ENCODE measurements at regions not wholly inside any gene's neighbourhood (a gene's known extent, or its start where the extent isn't known, plus 50 kb on each side); places are given as distances from the start of the nearest gene placed in this dataset.
"Not testable (repeated sequence)": the region's sequence is repeated elsewhere in the genome, so short reads cannot be mapped to it uniquely, and the experiment has no call there.

DNA sequence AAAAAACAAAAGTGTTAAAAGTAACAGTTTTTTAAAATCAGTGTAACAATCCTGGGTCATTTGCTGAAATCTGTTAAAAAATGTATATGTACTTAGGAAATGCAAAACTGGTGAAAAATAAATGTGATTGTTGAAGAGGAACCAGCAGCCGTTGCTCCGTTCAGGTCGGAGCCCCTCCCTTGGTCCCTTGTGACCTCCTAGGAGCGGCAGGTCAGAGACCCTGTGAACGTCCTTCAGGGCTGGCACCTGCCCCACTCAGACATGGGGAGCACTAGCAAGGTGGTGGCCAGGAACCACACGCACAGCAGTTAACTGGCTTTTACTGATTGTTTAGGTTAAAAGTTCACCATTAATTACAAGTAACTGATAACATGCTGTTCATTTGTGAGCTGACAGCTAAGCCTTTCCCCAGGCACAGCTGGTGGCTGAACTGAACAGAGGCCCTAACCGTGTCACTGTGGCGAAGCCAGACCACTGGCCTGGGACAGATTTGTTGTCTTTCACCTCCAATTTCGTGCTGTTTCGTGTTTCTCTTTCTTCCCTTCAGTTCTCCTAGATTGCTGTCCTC lies 159.2 kb upstream of the ALKAL2 start:
- DNase-seq (no peak), ATAC-seq (no peak)

DNA sequence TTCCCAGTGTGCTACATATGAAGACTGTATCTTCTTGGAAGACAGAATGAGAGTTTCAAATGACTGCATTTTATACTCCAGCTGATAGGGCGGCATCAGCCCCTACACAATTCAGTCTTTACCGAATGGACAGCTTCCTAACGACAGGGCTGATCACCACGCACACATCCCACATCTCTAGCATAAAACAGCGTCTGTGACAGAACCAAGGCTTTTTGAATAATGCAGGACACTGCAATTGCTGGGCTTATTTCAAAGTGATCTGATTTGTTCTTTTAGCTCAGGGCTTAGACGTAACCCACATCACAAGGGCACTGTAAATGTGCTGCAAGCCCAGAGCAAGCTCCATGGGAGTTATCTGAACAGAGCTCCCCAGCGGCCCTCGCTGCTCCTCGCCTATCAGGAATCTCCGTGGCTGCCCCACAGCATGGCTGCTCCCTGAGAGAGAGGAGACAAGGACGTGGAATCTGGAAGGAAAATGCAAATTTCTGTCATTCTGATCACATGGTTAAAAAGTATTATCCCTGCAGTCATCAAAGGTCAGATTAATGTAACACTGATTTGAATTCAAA lies 158.5 kb upstream of the ALKAL2 start:
- ATAC-seq (no peak), DNase-seq (no peak)

GRCh38 chr2:445896-446295 lies 158.0 kb upstream of the ALKAL2 start:
- DNase-seq (no peak), ATAC-seq (no peak)

- ATAC-seq, result peak; percentile 22
- DNase-seq, result no peak
Observed at GRCh38 chr2:444937-445884, 157.3 kb upstream of the ALKAL2 start.

DNA sequence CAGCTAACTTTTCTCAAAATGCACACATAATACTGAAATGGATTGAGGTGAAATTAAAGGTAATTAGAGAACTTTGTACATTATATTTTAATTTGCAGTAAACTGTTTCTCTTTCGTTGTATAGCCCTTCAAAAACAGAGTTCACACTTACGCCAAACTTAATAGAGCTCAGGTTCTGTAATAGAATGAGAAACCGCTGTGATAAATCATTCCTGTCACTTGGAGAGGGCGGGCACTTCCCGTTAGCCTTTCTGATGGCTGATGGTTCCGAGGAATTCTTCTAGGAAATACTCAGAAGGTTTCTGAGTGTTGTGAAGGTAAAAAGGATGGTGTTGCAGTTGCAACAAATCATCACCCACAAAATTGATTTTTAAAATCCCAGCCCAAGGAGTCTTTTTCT lies 155.8 kb upstream of the ALKAL2 start:
- ATAC-seq (no peak), DNase-seq (no peak)

DNA sequence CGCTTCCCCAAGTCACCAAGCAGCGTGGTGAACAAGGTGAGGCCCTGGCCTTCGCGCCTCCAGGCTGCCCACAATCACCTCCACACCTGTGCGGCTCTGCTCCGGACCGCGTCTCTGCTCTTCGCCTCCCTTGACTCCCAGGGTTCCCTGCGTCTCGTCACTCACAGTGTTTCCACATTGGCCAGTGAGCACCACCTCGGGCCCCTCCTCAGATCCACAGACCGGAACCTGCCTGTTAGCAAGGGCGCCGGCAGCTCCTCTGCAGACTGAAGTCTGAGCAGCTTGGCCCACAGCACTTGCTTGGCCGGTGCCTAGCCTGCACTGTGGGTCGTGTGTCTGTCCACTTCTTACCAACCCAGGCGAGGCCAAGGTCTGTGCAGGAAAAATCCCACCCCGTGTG lies 155.3 kb upstream of the ALKAL2 start:
- ATAC-seq (no peak), DNase-seq (no peak)

DNA sequence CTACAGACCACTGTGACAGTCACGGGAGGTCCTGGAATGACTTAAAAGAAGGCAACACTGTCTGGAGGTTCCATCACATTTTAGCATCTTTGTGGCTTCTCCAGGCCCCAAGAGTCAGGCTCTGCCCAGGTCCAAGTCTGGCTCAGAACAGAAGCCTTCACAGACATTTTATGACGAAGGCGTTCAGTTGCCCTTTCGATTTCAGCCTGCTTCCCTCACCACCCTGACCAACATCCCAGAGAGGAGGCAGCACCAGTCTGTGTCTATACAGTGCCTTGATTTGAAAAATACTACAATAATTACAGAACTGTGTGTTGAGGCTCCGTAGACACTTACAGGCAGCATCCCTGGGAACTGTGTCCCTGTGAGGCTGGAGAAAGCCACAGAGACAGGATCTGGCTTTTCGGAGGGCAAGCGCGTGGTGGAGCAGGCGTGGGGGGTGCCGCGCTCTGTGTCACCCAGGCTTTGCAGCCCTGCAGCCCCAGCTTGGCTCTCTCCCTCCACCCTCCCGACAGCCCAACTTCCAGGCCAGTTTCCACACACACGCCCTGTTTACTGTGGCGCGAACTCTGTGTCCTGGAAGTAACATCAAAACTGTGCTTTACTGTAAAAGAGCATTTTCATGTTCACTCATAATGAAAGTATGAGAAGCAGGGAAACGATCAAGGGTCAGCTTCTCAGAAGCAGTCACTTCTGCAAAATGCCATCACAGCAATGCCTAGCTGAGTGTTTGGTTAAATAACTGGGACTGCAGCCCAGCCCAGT lies 153.5 kb upstream of the ALKAL2 start:
- DNase-seq, result no peak
- no peak for ATAC-seq

GRCh38 chr2:440403-440740 lies 152.5 kb upstream of the ALKAL2 start:
- ATAC-seq (no peak), DNase-seq (no peak)

GRCh38 chr2:439556-440402 lies 151.9 kb upstream of the ALKAL2 start:
- no peak for DNase-seq
- no peak for ATAC-seq

DNA sequence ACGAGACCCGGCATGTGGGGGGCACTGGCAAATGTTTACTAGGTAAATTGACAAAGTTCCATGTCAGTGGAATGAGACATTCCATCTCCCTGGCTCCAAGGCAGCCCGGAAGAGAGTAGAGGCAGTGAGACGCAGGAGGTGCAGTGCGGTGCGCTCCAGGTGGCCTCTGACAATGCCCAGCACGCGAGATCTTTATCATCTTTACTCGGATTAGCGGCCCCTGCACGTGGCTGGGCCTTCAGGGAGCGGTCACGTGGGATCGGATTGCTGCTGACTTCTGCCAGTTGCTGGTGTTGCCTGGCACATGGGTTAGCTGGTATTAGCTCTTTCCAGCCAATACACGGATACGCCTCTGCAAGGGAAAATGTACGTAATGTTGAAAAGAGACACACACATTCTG lies 151.2 kb upstream of the ALKAL2 start:
- DNase-seq, result no peak

DNA sequence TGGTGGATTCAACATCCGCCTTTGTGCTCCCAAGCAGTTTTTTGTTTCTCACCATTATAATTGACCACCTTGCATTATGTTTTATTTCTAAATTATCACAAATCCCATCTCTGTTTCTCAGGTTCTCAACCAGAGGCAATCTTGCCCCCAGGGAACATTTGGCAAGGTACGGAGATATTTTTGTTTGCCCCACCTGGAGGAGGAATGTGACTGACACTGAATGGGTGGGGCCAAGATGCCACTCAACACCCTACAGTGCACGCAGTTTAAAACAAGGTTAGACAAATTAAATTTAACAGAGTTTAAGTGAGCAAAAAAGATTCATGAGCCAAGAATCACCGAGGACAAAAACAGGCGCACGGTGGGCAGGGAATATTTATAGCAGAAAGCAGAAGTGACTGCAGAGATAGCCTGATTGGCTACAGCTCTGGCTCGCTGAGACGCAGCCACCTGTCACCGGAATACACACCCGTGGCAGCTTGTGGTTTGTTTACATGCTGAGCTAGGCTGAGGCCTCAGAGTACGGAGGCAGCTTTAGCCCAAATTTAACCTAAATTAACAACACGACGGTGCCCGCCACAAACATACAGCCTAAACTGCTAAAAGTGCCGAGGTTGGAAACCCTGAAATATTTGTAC lies 150.0 kb upstream of the ALKAL2 start:
- DNase-seq (peak; percentile 42), ATAC-seq (peak; percentile 89)

More for the DNA sequence above, 151.2 kb upstream of the ALKAL2 start:
- ATAC-seq, result no peak

- no peak for DNase-seq
- no peak for ATAC-seq
Observed at GRCh38 chr2:437180-437579, 149.3 kb upstream of the ALKAL2 start.

DNA sequence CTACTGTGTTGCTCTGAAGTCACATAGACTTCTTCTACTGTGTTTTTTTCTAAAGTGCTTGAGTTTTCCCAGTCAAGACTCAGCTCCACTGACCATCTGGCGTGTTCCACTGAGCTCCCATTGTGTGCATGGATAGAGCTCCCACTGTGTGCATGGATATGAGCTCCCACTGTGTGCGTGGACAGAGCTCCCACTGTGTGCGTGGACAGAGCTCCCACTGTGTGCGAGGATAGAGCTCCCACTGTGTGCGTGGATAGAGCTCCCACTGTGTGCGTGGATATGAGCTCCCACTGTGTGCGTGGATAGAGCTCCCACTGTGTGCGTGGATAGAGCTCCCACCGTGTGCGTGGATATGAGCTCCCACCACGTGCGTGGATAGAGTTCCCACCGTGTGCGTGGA lies 148.3 kb upstream of the ALKAL2 start:
- ATAC-seq, result no peak
- no peak for DNase-seq

- DNase-seq (no peak), ATAC-seq (no peak)
Observed at GRCh38 chr2:434625-435024, 146.7 kb upstream of the ALKAL2 start.

DNA sequence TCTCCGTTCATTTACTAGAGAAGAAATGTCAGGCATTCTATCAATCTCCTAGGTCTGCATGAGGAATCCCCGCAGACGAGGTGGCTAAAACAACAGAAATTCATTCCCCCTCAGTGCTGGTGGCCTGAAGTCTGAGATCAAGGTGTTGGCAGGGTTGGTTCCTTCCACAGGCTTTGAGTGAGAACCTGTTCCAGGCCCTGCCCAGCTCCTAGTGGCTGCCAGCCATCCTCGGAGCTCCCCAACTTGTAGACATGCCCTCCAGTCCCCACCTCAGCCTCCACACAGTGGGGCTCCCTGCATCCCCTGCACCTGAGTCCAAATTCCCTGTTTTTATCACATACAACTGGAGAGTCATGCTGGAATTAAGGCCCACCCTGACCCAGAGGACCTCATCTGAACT lies 145.3 kb upstream of the ALKAL2 start:
- no peak for DNase-seq
- no peak for ATAC-seq

- ATAC-seq, result peak; percentile 14
- peak; percentile 22 for DNase-seq
Observed at GRCh38 chr2:430291-431040, 142.6 kb upstream of the ALKAL2 start.

DNA sequence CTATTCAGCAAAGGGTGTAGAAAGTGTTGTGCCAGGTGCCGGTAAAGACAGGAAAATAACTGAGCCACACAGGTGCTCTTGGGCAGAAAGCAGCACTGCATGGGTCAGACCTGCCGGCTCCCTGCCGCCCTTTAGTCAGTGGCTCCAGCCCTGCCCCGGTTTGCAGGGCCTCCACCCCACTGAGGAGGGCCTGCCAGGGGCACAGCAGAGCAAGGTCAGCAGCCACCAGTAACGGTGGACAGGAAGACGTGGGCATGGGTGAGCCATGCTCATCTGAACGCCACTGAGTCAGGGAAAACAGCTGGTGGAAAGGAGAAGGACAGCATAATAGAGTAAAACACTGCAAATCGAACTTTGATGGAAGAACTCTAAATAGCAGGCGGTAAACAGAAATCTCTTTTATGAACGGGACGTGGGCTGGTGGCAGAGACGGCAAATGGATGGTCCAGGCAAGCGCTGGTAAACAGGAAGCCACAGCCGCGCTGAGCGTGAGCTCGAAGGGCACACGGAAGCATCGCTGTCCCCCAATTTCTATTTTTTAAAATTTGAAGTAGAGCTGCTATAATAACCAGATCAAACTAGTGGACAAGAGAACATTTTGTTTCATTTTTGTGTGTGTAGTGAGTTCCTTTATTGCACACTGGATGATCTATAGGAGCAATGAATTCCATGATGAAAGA lies 141.8 kb upstream of the ALKAL2 start:
- ATAC-seq, result peak; percentile 60
- DNase-seq, result peak; percentile 28

- no peak for ATAC-seq
Observed at GRCh38 chr2:429142-429541, 141.3 kb upstream of the ALKAL2 start.

DNA sequence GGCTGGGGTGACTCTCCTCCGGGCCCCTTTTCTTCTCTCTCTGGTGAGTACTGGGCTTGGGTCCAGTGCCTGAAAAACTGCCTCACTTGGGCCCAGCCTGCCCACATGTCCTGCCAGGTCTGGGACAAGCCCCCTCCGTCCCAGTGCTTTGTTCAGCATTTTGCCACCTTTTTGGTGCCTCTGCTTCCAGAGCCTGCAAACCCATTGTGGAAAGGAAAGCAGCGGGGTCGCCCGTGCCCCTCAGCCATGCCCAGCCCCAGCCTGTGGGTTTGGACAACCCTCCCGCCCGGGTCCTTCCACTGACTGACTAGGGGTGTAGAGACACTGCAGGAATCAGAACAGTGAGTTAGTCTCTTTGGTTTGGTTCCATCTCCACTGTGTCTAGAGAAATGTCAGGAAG lies 140.7 kb upstream of the ALKAL2 start:
- DNase-seq (no peak), ATAC-seq (no peak)

More at GRCh38 chr2:429142-429541, 141.3 kb upstream of the ALKAL2 start:
- no peak for DNase-seq

DNA sequence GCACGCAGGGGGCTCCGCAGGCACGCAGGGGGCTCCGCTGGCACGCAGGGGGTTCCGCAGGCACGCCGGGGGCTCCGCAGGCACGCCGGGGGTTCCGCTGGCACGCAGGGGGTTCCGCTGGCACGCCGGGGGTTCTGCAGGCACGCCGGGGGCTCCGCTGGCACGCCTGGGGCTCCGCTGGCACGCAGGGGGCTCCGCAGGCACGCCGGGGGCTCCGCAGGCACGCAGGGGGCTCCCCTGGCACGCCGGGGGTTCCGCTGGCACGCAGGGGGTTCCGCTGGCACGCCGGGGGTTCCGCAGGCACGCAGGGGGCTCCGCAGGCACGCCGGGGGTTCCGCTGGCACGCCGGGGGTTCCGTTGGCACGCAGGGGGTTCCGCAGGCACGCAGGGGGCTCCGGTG lies 138.8 kb upstream of the ALKAL2 start:
- ATAC-seq, DNase-seq: not testable (repeated sequence)

All from stimulated activated naive CD8-positive, alpha-beta T cell treated with anti-CD3 and anti-CD28 coated beads, Interleukin-15, Interleukin-2, amounts not matched to agents 100 U/mL and 50 U/mL, for 24 hours (primary cell).